HG03066 (cell line): ENCODE measurements at regions not wholly inside any gene's neighbourhood (a gene's known extent, or its start where the extent isn't known, plus 50 kb on each side); places are given as distances from the start of the nearest gene placed in this dataset.
"Not testable (repeated sequence)": the region's sequence is repeated elsewhere in the genome, so short reads cannot be mapped to it uniquely, and the experiment has no call there.

Source experiments
- ATAC-seq: cut with Tn5 transposase; IDR thresholded peaks from one replicate; pipeline ENCODE4 v1.9.1; 2021; ENCODE audit warnings: low read depth; ENCODE audit not compliant: unreplicated experiment

- no peak for ATAC-seq
These were observed 151.7 kb upstream of the L3MBTL4 start for GRCh38 chr18:6566338-6566911.

GRCh38 chr18:6569813-6570212 is 155.1 kb upstream of the L3MBTL4 start:
- no peak for ATAC-seq

- ATAC-seq, result no peak
These were observed 156.0 kb upstream of the L3MBTL4 start for GRCh38 chr18:6570581-6571238.

GRCh38 chr18:6571239-6571602 is 156.5 kb upstream of the L3MBTL4 start:
- no peak for ATAC-seq

GRCh38 chr18:6572192-6572591 is 157.3 kb upstream of the ARHGAP28 start:
- not testable (repeated sequence) for ATAC-seq

- no peak for ATAC-seq
These were observed 154.9 kb upstream of the ARHGAP28 start for GRCh38 chr18:6574631-6575030.

GRCh38 chr18:6575908-6576307 is 153.6 kb upstream of the ARHGAP28 start:
- ATAC-seq, result no peak

GRCh38 chr18:6576718-6577375 is 152.7 kb upstream of the ARHGAP28 start:
- ATAC-seq, result no peak

- no peak for ATAC-seq
These were observed 150.8 kb upstream of the ARHGAP28 start for GRCh38 chr18:6578686-6579085.

GRCh38 chr18:6579486-6579885 is 150.0 kb upstream of the ARHGAP28 start:
- no peak for ATAC-seq

GRCh38 chr18:6580401-6580800 is 149.1 kb upstream of the ARHGAP28 start:
- ATAC-seq, result no peak

GRCh38 chr18:6589923-6590322 is 139.6 kb upstream of the ARHGAP28 start:
- no peak for ATAC-seq

- no peak for ATAC-seq
These were observed 139.2 kb upstream of the ARHGAP28 start for GRCh38 chr18:6590326-6590725.

- ATAC-seq, result no peak
These were observed 138.0 kb upstream of the ARHGAP28 start for GRCh38 chr18:6591491-6591890.

- ATAC-seq, result no peak
These were observed 137.0 kb upstream of the ARHGAP28 start for GRCh38 chr18:6592522-6592921.

GRCh38 chr18:6593142-6593885 is 136.2 kb upstream of the ARHGAP28 start:
- ATAC-seq, result no peak

GRCh38 chr18:6595666-6596065 is 133.8 kb upstream of the ARHGAP28 start:
- no peak for ATAC-seq

GRCh38 chr18:6598657-6599056 is 130.9 kb upstream of the ARHGAP28 start:
- no peak for ATAC-seq

GRCh38 chr18:6600667-6601167 is 128.8 kb upstream of the ARHGAP28 start:
- no peak for ATAC-seq

GRCh38 chr18:6601241-6601640 is 128.3 kb upstream of the ARHGAP28 start:
- no peak for ATAC-seq

GRCh38 chr18:6602365-6602764 is 127.2 kb upstream of the ARHGAP28 start:
- ATAC-seq, result no peak
